IMR-90 (cell line): ENCODE measurements at regions not wholly inside any gene's neighbourhood (a gene's known extent, or its start where the extent isn't known, plus 50 kb on each side); places are given as distances from the start of the nearest gene placed in this dataset.
A peak's percentile ranks its signal among the peaks of the same experiment; 100 is the strongest.

ENCODE experiments used
- ATAC-seq: fragments of 200-7000 bp; cut with Tn5 transposase; 2 replicates; pipeline ENCODE4 v1.9.1; 2020; ENCODE audit warnings: low read depth, mild to moderate bottlenecking, moderate library complexity
- BruUV-seq: library from RNA; stranded (reverse); fragments of 400-500 nt; replicated peaks from 2 replicates; lab custom pipeline; 2021; lab: Mats Ljungman, UMichigan
- CTCF ChIA-PET: fragments of 300-600 bp; formaldehyde crosslinking; extraction: SDS; loops from one replicate; lab custom pipeline; 2021; ENCODE audit warnings: antibody characterized with exemption; lab: Yijun Ruan, JAX
- POLR2A ChIA-PET: fragments of 300-600 bp; sonication (Branson Sonifier 250); formaldehyde crosslinking; loops from one replicate; lab custom pipeline; 2022; ENCODE audit warnings: antibody characterized with exemption; ENCODE audit not compliant: unreplicated experiment; lab: Charles Lee
- DNase-seq: peaks from one replicate; pipeline ENCODE4 v3.0.0; 2013
- H2AFZ ChIP-seq: replicated peaks from 2 replicates; pipeline ENCODE3; 2013; ENCODE audit warnings: low read length, mild to moderate bottlenecking; ENCODE audit not compliant: poor library complexity
- H2AK5ac ChIP-seq: 2 replicates; pipeline ENCODE4 v1.6.1; 2013; ENCODE audit warnings: low read depth, low read length, inconsistent platforms
- H2AK9ac ChIP-seq: replicated peaks from 2 replicates; pipeline ENCODE3; 2013; ENCODE audit warnings: mild to moderate bottlenecking, low read depth, low read length, moderate library complexity; ENCODE audit not compliant: poor library complexity
- H2BK120ac ChIP-seq: 2 replicates; pipeline ENCODE4 v1.6.1; 2013; ENCODE audit warnings: low read depth, low read length, inconsistent platforms
- H2BK15ac ChIP-seq: 3 replicates; pipeline ENCODE4 v1.6.1; 2013; ENCODE audit warnings: low read depth, low read length, inconsistent platforms
- H2BK20ac ChIP-seq: 2 replicates; pipeline ENCODE4 v1.6.1; 2013; ENCODE audit warnings: low read depth, mild to moderate bottlenecking, inconsistent platforms, low read length, moderate library complexity
- H2BK5ac ChIP-seq: 2 replicates; pipeline ENCODE4 v1.6.1; 2013; ENCODE audit warnings: mild to moderate bottlenecking, low read depth, low read length, inconsistent platforms; ENCODE audit not compliant: poor library complexity, severe bottlenecking
- H3K14ac ChIP-seq: replicated peaks from 2 replicates; pipeline ENCODE4 v1.6.1; 2013; ENCODE audit warnings: low read depth, low read length, inconsistent platforms
- H3K18ac ChIP-seq: 2 replicates; pipeline ENCODE4 v1.6.1; 2013; ENCODE audit warnings: low read depth, low read length, control low read depth
- H3K23ac ChIP-seq: 2 replicates; pipeline ENCODE4 v1.6.1; 2013; ENCODE audit warnings: low read depth, low read length, inconsistent platforms
- H3K27ac ChIP-seq: 2 replicates; pipeline ENCODE4 v1.5.1; 2013; ENCODE audit warnings: mild to moderate bottlenecking, control low read depth, low read length; ENCODE audit not compliant: insufficient read depth
- H3K27me3 ChIP-seq: 2 replicates; pipeline ENCODE4 v1.6.1; 2013; ENCODE audit warnings: low read length; ENCODE audit not compliant: control insufficient read depth, insufficient read depth
- H3K36me3 ChIP-seq: 2 replicates; pipeline ENCODE4 v1.6.1; 2013; ENCODE audit warnings: low read length, mixed read lengths; ENCODE audit not compliant: control insufficient read depth, insufficient read depth
- H3K4ac ChIP-seq: 2 replicates; pipeline ENCODE4 v1.6.1; 2013; ENCODE audit warnings: low read depth, low read length, inconsistent platforms
- H3K4me1 ChIP-seq: 2 replicates; pipeline ENCODE4 v1.6.1; 2013; ENCODE audit warnings: low read length, mixed read lengths; ENCODE audit not compliant: control insufficient read depth, insufficient read depth
- H3K4me2 ChIP-seq: 2 replicates; pipeline ENCODE4 v1.6.1; 2013; ENCODE audit warnings: low read depth, mild to moderate bottlenecking, control low read depth, low read length, moderate library complexity
- H3K4me3 ChIP-seq: 2 replicates; pipeline ENCODE4 v1.5.1; 2013; ENCODE audit warnings: low read depth, mild to moderate bottlenecking, control low read depth, low read length, moderate library complexity; ENCODE audit not compliant: insufficient read depth
- H3K56ac ChIP-seq: 2 replicates; pipeline ENCODE4 v1.6.1; 2013; ENCODE audit warnings: low read length, inconsistent platforms; ENCODE audit not compliant: insufficient read depth; ENCODE audit errors: extremely low read depth
- H3K79me1 ChIP-seq, 2 experiments: 2 replicates each; pipeline ENCODE4 v1.6.1; 2013; ENCODE audit warnings: low read length in 2 of 2, inconsistent platforms in 1 of 2, low read depth in 1 of 2
- H3K9ac ChIP-seq: 2 replicates; pipeline ENCODE4 v1.6.1; 2013; ENCODE audit warnings: low read depth, low read length, control low read depth
- H3K9me1 ChIP-seq: 2 replicates; pipeline ENCODE4 v1.6.1; 2013; ENCODE audit warnings: low read length, inconsistent platforms; ENCODE audit not compliant: insufficient read depth
- H3K9me3 ChIP-seq: 2 replicates; pipeline ENCODE4 v1.6.1; 2013; ENCODE audit warnings: low read length; ENCODE audit not compliant: control insufficient read depth, insufficient read depth
- H4K20me1 ChIP-seq: 2 replicates; pipeline ENCODE4 v1.6.1; 2013; ENCODE audit warnings: low read length, inconsistent platforms; ENCODE audit not compliant: insufficient read depth
- H4K5ac ChIP-seq: 2 replicates; pipeline ENCODE4 v1.6.1; 2013; ENCODE audit warnings: mild to moderate bottlenecking, low read depth, low read length, control low read depth
- H4K8ac ChIP-seq, 2 experiments: 2 replicates each; pipeline ENCODE4 v1.6.1; 2013; ENCODE audit warnings: low read depth in 2 of 2, low read length in 2 of 2, control low read depth in 1 of 2, inconsistent platforms in 1 of 2
- H4K91ac ChIP-seq: 2 replicates; pipeline ENCODE4 v1.6.1; 2013; ENCODE audit warnings: low read depth, low read length, inconsistent platforms; ENCODE audit not compliant: insufficient read depth
- FOS ChIP-seq: fragments of 150-350 bp; IDR thresholded peaks from 2 replicates; pipeline ENCODE4 v1.6.1; 2016; ENCODE audit warnings: low read depth, low read length
- MAFK ChIP-seq: IDR thresholded peaks from 2 replicates; pipeline ENCODE4 v1.6.1; 2012; ENCODE audit warnings: low read depth, low read length, improper control_type of control experiment
- USF2 ChIP-seq: fragments of 150-350 bp; IDR thresholded peaks from 2 replicates; pipeline ENCODE4 v1.6.1; 2017; ENCODE audit warnings: mild to moderate bottlenecking, antibody characterized with exemption, low read length, low read depth
- WGBS, 2 experiments: methylation state at CpG; one replicate each; pipeline versions ENCODE4 v1.1.5 to v1.1.7; 2013; ENCODE audit warnings: missing lambda C conversion rate in 2 of 2; ENCODE audit not compliant: insufficient read length in 1 of 2; ENCODE audit errors: extremely low coverage in 2 of 2; 5-methylcytosine and 5-hydroxymethylcytosine counted together
- dilution Hi-C: fragments of 300-500 bp; cut with HindIII; formaldehyde crosslinking; loops from one replicate; pipeline ENCODE4 v1.14.3; 2018; ENCODE audit warnings: low sequenced_read_pairs; ENCODE audit not compliant: unreplicated experiment
- in situ Hi-C: fragments of 300-500 bp; cut with MboI; formaldehyde crosslinking; loops from 3 replicates; pipeline ENCODE4 v1.14.3; 2019; ENCODE audit warnings: low sequenced_read_pairs, inconsistent platforms, mixed read lengths
- intact Hi-C: fragments of 100-400 bp; cut with micrococcal nuclease; formaldehyde crosslinking; loops from 2 replicates; pipeline ENCODE4 v1.10.0; 2022

- peak; percentile 90 for ATAC-seq
- POLR2A ChIA-PET = no interaction called here
- H2AFZ ChIP-seq = no peak overlapping the region
Measured at GRCh38 chr6:28597217-28597835, 71.6 kb downstream of the GPX5 start.

More at GRCh38 chr6:28597217-28597835, 71.6 kb downstream of the GPX5 start:
- no peak overlapping the region for H3K14ac ChIP-seq
- BruUV-seq = no TSS peak
- no peak overlapping the region for H2BK20ac ChIP-seq
- no peaks in the 10 kb centered on the region for H3K79me1 ChIP-seq
- dilution Hi-C loops = no loop called here
- H3K4ac ChIP-seq = no peak overlapping the region
- H2BK5ac ChIP-seq = no peak overlapping the region
- no peak overlapping the region for H3K23ac ChIP-seq
- in situ Hi-C loops = no loop called here
- CTCF ChIA-PET = no interaction called here
- TF ChIP-seq FOS (peak; percentile 48; the same call in 1 of the 2 replicates), MAFK (no peak), USF2 (peak; percentile 46; the same call in 1 of the 2 replicates)
- no peak overlapping the region for H4K5ac ChIP-seq
- no peaks in the 10 kb centered on the region for H3K9me3 ChIP-seq
- no peak overlapping the region for H2AK5ac ChIP-seq
- H4K8ac ChIP-seq = no peak overlapping the region
- no peaks in the 10 kb centered on the region for H3K27me3 ChIP-seq
- no peak overlapping the region for H2AK9ac ChIP-seq
- H4K91ac ChIP-seq = no peak overlapping the region
- no peak overlapping the region for H3K18ac ChIP-seq
- intact Hi-C loops = no loop called here
- no peaks in the 10 kb centered on the region for H3K4me1 ChIP-seq
- no peak overlapping the region for H2BK15ac ChIP-seq
- H3K4me3 ChIP-seq = peak overlapping the region; percentile 40; the same call in 1 of the 2 replicates
- no peak overlapping the region for H2BK120ac ChIP-seq
- peak overlapping the region; percentile 65; the same call in 1 of the 2 replicates for H3K4me2 ChIP-seq
- H3K56ac ChIP-seq = no peak overlapping the region
- no peaks in the 10 kb centered on the region for H4K20me1 ChIP-seq
- H3K9me1 ChIP-seq = no peaks in the 10 kb centered on the region
- peak; percentile 68 for DNase-seq
- WGBS, 2 experiments = no CpG with 5 or more reads among the region's 18 CpGs
- no peak overlapping the region for H3K9ac ChIP-seq
- no peak overlapping the region for H3K27ac ChIP-seq
- H3K36me3 ChIP-seq = no peaks in the 10 kb centered on the region
